ENCODE measurements at regions not wholly inside any gene's neighbourhood (a gene's known extent, or its start where the extent isn't known, plus 50 kb on each side); places are given as distances from the start of the nearest gene placed in this dataset.
"Not testable (repeated sequence)": the region's sequence is repeated elsewhere in the genome, so short reads cannot be mapped to it uniquely, and the experiment has no call there.

GRCh38 chr18:2146092-2146491 lies 425.2 kb downstream of the METTL4 start:
- DNase-seq = no peak

- DNase-seq = no peak
Observed at GRCh38 chr18:2146754-2147153, 424.6 kb downstream of the METTL4 start.

- DNase-seq = no peak
Observed at GRCh38 chr18:2147476-2148230, 423.7 kb downstream of the METTL4 start.

GRCh38 chr18:2148823-2149222 lies 422.5 kb downstream of the METTL4 start:
- DNase-seq = no peak

GRCh38 chr18:2150566-2150965 lies 420.7 kb downstream of the METTL4 start:
- DNase-seq = no peak

- no peak for DNase-seq
Observed at GRCh38 chr18:2154278-2154677, 417.0 kb downstream of the METTL4 start.

- DNase-seq = no peak
Observed at GRCh38 chr18:2164644-2165550, 406.4 kb downstream of the METTL4 start.

- DNase-seq = not testable (repeated sequence)
Observed at GRCh38 chr18:2166876-2167275, 404.4 kb downstream of the METTL4 start.

- no peak for DNase-seq
Observed at GRCh38 chr18:2168022-2168421, 403.3 kb downstream of the METTL4 start.

- no peak for DNase-seq
Observed at GRCh38 chr18:2169656-2170055, 401.6 kb downstream of the METTL4 start.

- DNase-seq = no peak
Observed at GRCh38 chr18:2171840-2172625, 399.3 kb downstream of the METTL4 start.

GRCh38 chr18:2172881-2173280 lies 398.4 kb downstream of the METTL4 start:
- no peak for DNase-seq

GRCh38 chr18:2173486-2173885 lies 397.8 kb downstream of the METTL4 start:
- DNase-seq = no peak

GRCh38 chr18:2178036-2178435 lies 393.3 kb downstream of the METTL4 start:
- no peak for DNase-seq

- DNase-seq = no peak
Observed at GRCh38 chr18:2179498-2180183, 391.7 kb downstream of the METTL4 start.

- DNase-seq = no peak
Observed at GRCh38 chr18:2180586-2180985, 390.7 kb downstream of the METTL4 start.

- DNase-seq = no peak
Observed at GRCh38 chr18:2183432-2183831, 387.9 kb downstream of the METTL4 start.

GRCh38 chr18:2186967-2187366 lies 384.3 kb downstream of the METTL4 start:
- no peak for DNase-seq

GRCh38 chr18:2188258-2188657 lies 383.0 kb downstream of the METTL4 start:
- DNase-seq = no peak

- no peak for DNase-seq
Observed at GRCh38 chr18:2191180-2191790, 380.0 kb downstream of the METTL4 start.

GRCh38 chr18:2192562-2192961 lies 378.7 kb downstream of the METTL4 start:
- no peak for DNase-seq

- no peak for DNase-seq
Observed at GRCh38 chr18:2197946-2198345, 373.4 kb downstream of the METTL4 start.

Data from activated CD4-positive, alpha-beta T cell treated with anti-CD3 and anti-CD28 coated beads for 4 hours (primary cell).